SK-N-SH treated with all-trans-retinoic acid at 6 μM for 48 hours (cell line): ENCODE measurements at regions not wholly inside any gene's neighbourhood (a gene's known extent, or its start where the extent isn't known, plus 50 kb on each side); places are given as distances from the start of the nearest gene placed in this dataset.
A peak's percentile ranks its signal among the peaks of the same experiment; 100 is the strongest.

ENCODE experiments used
- ATAC-seq: fragments of 200-7000 bp; cut with Tn5 transposase; 3 replicates; pipeline ENCODE4 v1.9.1; 2020; ENCODE audit warnings: mild to moderate bottlenecking, moderate library complexity
- ARNTL ChIP-seq: fragments of 450-650 bp; formaldehyde crosslinking; IDR thresholded peaks from 2 replicates; pipeline ENCODE4 v1.5.0; 2020; ENCODE audit warnings: low read depth, mild to moderate bottlenecking, moderate library complexity, borderline replicate concordance
- BACH2 ChIP-seq: fragments of 250-450 bp; sonication (Bioruptor Pico); IDR thresholded peaks from 2 replicates; pipeline ENCODE4 v1.9.0; 2021; ENCODE audit warnings: mild to moderate bottlenecking, borderline replicate concordance
- CREB5 ChIP-seq: fragments of 250-450 bp; sonication (Bioruptor Pico); IDR thresholded peaks from 2 replicates; pipeline ENCODE4 v1.5.1; 2020; ENCODE audit warnings: low read depth, mild to moderate bottlenecking, moderate library complexity
- CSDC2 ChIP-seq: fragments of 250-450 bp; sonication (Bioruptor Pico); IDR thresholded peaks from 2 replicates; pipeline ENCODE4 v1.5.0; 2020; ENCODE audit warnings: mild to moderate bottlenecking, moderate library complexity
- CSRNP3 ChIP-seq: fragments of 250-450 bp; sonication (Bioruptor Pico); IDR thresholded peaks from 2 replicates; pipeline ENCODE4 v1.5.1; 2021; ENCODE audit warnings: mild to moderate bottlenecking, moderate library complexity
- ESRRG ChIP-seq: fragments of 250-450 bp; sonication (Bioruptor Pico); IDR thresholded peaks from 2 replicates; pipeline ENCODE4 v1.6.1; 2021; ENCODE audit warnings: mild to moderate bottlenecking
- GLIS3 ChIP-seq: fragments of 250-450 bp; sonication (Bioruptor Pico); IDR thresholded peaks from 2 replicates; pipeline ENCODE4 v1.5.0; 2020; ENCODE audit warnings: mild to moderate bottlenecking, moderate library complexity
- ISL1 ChIP-seq: fragments of 250-450 bp; sonication (Bioruptor Pico); IDR thresholded peaks from 2 replicates; pipeline ENCODE4 v2.1.2; 2022; ENCODE audit warnings: mild to moderate bottlenecking, moderate library complexity
- POU6F1 ChIP-seq: fragments of 250-450 bp; sonication (Bioruptor Pico); IDR thresholded peaks from 2 replicates; pipeline ENCODE4 v1.8.0; 2021; ENCODE audit warnings: low read depth, mild to moderate bottlenecking, moderate library complexity, borderline replicate concordance
- PPARA ChIP-seq: fragments of 250-450 bp; sonication (Bioruptor Pico); IDR thresholded peaks from 2 replicates; pipeline ENCODE4 v1.5.0; 2020; ENCODE audit warnings: mild to moderate bottlenecking, borderline replicate concordance
- RARB ChIP-seq: fragments of 250-450 bp; sonication (Bioruptor Pico); IDR thresholded peaks from 2 replicates; pipeline ENCODE4 v1.8.0; 2021; ENCODE audit warnings: mild to moderate bottlenecking, moderate library complexity
- SNAI2 ChIP-seq: fragments of 250-450 bp; sonication (Bioruptor Pico); IDR thresholded peaks from 2 replicates; pipeline ENCODE4 v1.5.0; 2020; ENCODE audit warnings: mild to moderate bottlenecking, moderate library complexity
- TCF4 ChIP-seq: fragments of 250-450 bp; sonication (Bioruptor Pico); IDR thresholded peaks from 2 replicates; pipeline ENCODE4 v1.8.0; 2021; ENCODE audit warnings: mild to moderate bottlenecking, moderate library complexity, borderline replicate concordance
- TOX ChIP-seq: fragments of 250-450 bp; sonication (Bioruptor Pico); IDR thresholded peaks from 2 replicates; pipeline ENCODE4 v1.8.0; 2021; ENCODE audit warnings: mild to moderate bottlenecking, moderate library complexity, borderline replicate concordance
- ZC3H10 ChIP-seq: fragments of 250-450 bp; sonication (Bioruptor Pico); IDR thresholded peaks from 2 replicates; pipeline ENCODE4 v1.5.1; 2021; ENCODE audit warnings: mild to moderate bottlenecking, moderate library complexity
- ZFP3 ChIP-seq: fragments of 250-450 bp; sonication (Bioruptor Pico); IDR thresholded peaks from 2 replicates; pipeline ENCODE4 v1.5.0; 2020; ENCODE audit warnings: mild to moderate bottlenecking, moderate library complexity
- ZFP30 ChIP-seq: fragments of 450-650 bp; formaldehyde crosslinking; IDR thresholded peaks from 2 replicates; pipeline ENCODE4 v1.5.0; 2022; ENCODE audit warnings: mild to moderate bottlenecking, moderate library complexity
- ZNF565 ChIP-seq: fragments of 450-650 bp; formaldehyde crosslinking; conservative IDR thresholded peaks from 2 replicates; pipeline ENCODE4 v1.5.0; 2020; ENCODE audit warnings: low read depth, mild to moderate bottlenecking, moderate library complexity
- ZNF70 ChIP-seq: fragments of 450-650 bp; formaldehyde crosslinking; IDR thresholded peaks from 2 replicates; pipeline ENCODE4 v1.5.0; 2020; ENCODE audit warnings: mild to moderate bottlenecking, moderate library complexity
- ZNF8 ChIP-seq: fragments of 450-650 bp; formaldehyde crosslinking; IDR thresholded peaks from 2 replicates; pipeline ENCODE4 v1.5.0; 2020; ENCODE audit warnings: mild to moderate bottlenecking, moderate library complexity
- TF ChIP-seq, protein P1 (sequence below): fragments of 250-450 bp; sonication (Bioruptor Pico); IDR thresholded peaks from 2 replicates; pipeline ENCODE4 v1.5.0; 2020; ENCODE audit warnings: mild to moderate bottlenecking, moderate library complexity
- TF ChIP-seq, protein P2 (sequence below): fragments of 250-450 bp; sonication (Bioruptor Pico); IDR thresholded peaks from 2 replicates; pipeline ENCODE4 v1.8.0; 2020; ENCODE audit warnings: mild to moderate bottlenecking, moderate library complexity, borderline replicate concordance

DNA sequence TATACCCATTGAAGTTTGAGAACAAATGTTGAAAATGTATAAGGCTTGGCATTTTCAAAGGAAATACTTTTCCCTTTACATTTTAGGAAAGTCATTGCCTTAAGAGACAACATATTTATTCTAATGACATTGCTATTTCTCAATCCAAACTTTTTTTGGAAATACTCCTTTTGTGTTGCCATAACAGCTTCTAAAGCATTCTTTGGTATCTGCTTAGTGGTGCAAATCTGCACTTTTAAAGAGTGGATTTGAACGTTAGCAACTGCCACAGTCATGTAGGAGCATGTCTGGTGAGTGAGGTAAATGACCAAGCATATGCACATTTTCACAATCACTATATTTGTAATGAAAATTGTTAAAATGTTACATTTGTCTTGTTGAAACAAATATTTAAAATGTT, 124.4 kb upstream of the GORAB start:
- TF ChIP-seq TCF4 (no peak), RARB (CRISPR knock-in tag) (no peak), CSDC2 (no peak), SNAI2 (CRISPR knock-in tag) (no peak), BACH2 (CRISPR knock-in tag) (no peak), ZC3H10 (CRISPR knock-in tag) (no peak), ZFP30 (no peak), TOX (no peak), ZNF8 (no peak), GLIS3 (no peak), ESRRG (CRISPR knock-in tag) (no peak), POU6F1 (CRISPR knock-in tag) (no peak), ARNTL (CRISPR knock-in tag) (no peak), ZNF565 (CRISPR knock-in tag) (no peak), CREB5 (CRISPR knock-in tag) (no peak), ISL1 (CRISPR knock-in tag) (no peak), PPARA (CRISPR knock-in tag) (no peak), ZNF70 (CRISPR knock-in tag) (no peak)
- TF ChIP-seq, protein P1, sequence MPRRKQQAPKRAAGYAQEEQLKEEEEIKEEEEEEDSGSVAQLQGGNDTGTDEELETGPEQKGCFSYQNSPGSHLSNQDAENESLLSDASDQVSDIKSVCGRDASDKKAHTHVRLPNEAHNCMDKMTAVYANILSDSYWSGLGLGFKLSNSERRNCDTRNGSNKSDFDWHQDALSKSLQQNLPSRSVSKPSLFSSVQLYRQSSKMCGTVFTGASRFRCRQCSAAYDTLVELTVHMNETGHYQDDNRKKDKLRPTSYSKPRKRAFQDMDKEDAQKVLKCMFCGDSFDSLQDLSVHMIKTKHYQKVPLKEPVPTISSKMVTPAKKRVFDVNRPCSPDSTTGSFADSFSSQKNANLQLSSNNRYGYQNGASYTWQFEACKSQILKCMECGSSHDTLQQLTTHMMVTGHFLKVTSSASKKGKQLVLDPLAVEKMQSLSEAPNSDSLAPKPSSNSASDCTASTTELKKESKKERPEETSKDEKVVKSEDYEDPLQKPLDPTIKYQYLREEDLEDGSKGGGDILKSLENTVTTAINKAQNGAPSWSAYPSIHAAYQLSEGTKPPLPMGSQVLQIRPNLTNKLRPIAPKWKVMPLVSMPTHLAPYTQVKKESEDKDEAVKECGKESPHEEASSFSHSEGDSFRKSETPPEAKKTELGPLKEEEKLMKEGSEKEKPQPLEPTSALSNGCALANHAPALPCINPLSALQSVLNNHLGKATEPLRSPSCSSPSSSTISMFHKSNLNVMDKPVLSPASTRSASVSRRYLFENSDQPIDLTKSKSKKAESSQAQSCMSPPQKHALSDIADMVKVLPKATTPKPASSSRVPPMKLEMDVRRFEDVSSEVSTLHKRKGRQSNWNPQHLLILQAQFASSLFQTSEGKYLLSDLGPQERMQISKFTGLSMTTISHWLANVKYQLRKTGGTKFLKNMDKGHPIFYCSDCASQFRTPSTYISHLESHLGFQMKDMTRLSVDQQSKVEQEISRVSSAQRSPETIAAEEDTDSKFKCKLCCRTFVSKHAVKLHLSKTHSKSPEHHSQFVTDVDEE: no peak
- TF ChIP-seq, all 23 proteins: peak for 0
- peak; percentile 28; the same call in 1 of the 3 replicates for ATAC-seq

GRCh38 chr1:170410401-170411166, 121.4 kb upstream of the GORAB start:
- ATAC-seq: peak; percentile 86
- TF ChIP-seq CSRNP3 (CRISPR knock-in tag) (no peak), CREB5 (CRISPR knock-in tag) (no peak), ZFP3 (CRISPR knock-in tag) (no peak), TOX (peak; percentile 75), GLIS3 (no peak), SNAI2 (CRISPR knock-in tag) (no peak)
- TF ChIP-seq, protein P2, sequence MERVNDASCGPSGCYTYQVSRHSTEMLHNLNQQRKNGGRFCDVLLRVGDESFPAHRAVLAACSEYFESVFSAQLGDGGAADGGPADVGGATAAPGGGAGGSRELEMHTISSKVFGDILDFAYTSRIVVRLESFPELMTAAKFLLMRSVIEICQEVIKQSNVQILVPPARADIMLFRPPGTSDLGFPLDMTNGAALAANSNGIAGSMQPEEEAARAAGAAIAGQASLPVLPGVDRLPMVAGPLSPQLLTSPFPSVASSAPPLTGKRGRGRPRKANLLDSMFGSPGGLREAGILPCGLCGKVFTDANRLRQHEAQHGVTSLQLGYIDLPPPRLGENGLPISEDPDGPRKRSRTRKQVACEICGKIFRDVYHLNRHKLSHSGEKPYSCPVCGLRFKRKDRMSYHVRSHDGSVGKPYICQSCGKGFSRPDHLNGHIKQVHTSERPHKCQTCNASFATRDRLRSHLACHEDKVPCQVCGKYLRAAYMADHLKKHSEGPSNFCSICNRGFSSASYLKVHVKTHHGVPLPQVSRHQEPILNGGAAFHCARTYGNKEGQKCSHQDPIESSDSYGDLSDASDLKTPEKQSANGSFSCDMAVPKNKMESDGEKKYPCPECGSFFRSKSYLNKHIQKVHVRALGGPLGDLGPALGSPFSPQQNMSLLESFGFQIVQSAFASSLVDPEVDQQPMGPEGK: no peak
